Stomach (tissue), 8 donors: ENCODE measurements at regions not wholly inside any gene's neighbourhood (a gene's known extent, or its start where the extent isn't known, plus 50 kb on each side); places are given as distances from the start of the nearest gene placed in this dataset.

Experiments used
- DNase-seq, 2 donors: peaks; one replicate each; pipeline versions ENCODE4 v3.0.0 to v3.0.0-alpha.2; 2013 to 2019
- H3K27ac ChIP-seq, 5 donors: fragments of 200-600 bp in 4 of 5; sonication (generic) in 4 of 5; one replicate each; pipeline ENCODE4 v1.5.1; 2013 to 2019; ENCODE audit warnings: mild to moderate bottlenecking in 1 of 5, moderate library complexity in 1 of 5
- H3K27me3 ChIP-seq, 3 donors: fragments of 200-600 bp; sonication (generic); one replicate each; pipeline ENCODE4 v1.5.1; 2017 to 2019; ENCODE audit warnings: mixed run types in 1 of 3
- H3K36me3 ChIP-seq, 4 donors: fragments of 200-600 bp; sonication (generic); 1 replicate in 3 of 4; 2 replicates in 1 of 4; pipeline ENCODE4 v1.5.1; 2016 to 2019
- H3K4me1 ChIP-seq, 4 donors: fragments of 200-600 bp; sonication (generic); one replicate each; pipeline ENCODE4 v1.5.1; 2016 to 2019
- H3K4me3 ChIP-seq, 4 donors: fragments of 200-600 bp; sonication (generic) in 3 of 4; one replicate each; pipeline ENCODE4 v1.5.1; 2016 to 2019; ENCODE audit warnings: mild to moderate bottlenecking in 1 of 4
- H3K9me3 ChIP-seq, 4 donors: fragments of 200-600 bp; sonication (generic); one replicate each; pipeline ENCODE4 v1.5.1; 2016 to 2019
- EP300 ChIP-seq: sonication (generic); formaldehyde crosslinking; IDR thresholded peaks from one replicate; pipeline ENCODE4 v1.6.1; 2017; ENCODE audit warnings: antibody characterized with exemption
- POLR2A ChIP-seq, 4 donors: fragments of 450-650 bp; IDR thresholded peaks; one replicate each; pipeline ENCODE4 v1.6.1; 2016; ENCODE audit warnings: antibody characterized with exemption in 4 of 4, control low read depth in 2 of 4, mild to moderate bottlenecking in 1 of 4, moderate library complexity in 1 of 4
- POLR2AphosphoS5 ChIP-seq, 3 donors: sonication (generic); formaldehyde crosslinking; IDR thresholded peaks; one replicate each; pipeline ENCODE4 v1.6.1; 2016; ENCODE audit warnings: antibody characterized with exemption in 3 of 3
- WGBS, 5 donors: extraction: QIAGEN DNeasy Blood & Tissue Kit in 3 of 5; methylation state at CpG; one replicate each; pipeline versions ENCODE4 v1.1.5 to v1.1.7; 2013 to 2018; 5-methylcytosine and 5-hydroxymethylcytosine counted together
- intact Hi-C: fragments of 100-400 bp; cut with DNase I; formaldehyde crosslinking; loops from one replicate; pipeline ENCODE4 v1.15.1; 2023; ENCODE audit warnings: low total_unique reads
- TF ChIP-seq, protein P1 (sequence below), 7 experiments: fragments of 450-650 bp in 4 of 7; fragments of 200-600 bp in 3 of 7; sonication (generic) in 3 of 7; IDR thresholded peaks; one replicate each; pipeline ENCODE4 v1.5.1; 2016 to 2019; ENCODE audit warnings: antibody characterized with exemption in 7 of 7, control low read depth in 2 of 7, mild to moderate bottlenecking in 1 of 7
- donor health status: healthy with polysubstance abuse.
- donor health status: Bipolar disorder and iron deficiency.
- donor health status: healthy.

DNA sequence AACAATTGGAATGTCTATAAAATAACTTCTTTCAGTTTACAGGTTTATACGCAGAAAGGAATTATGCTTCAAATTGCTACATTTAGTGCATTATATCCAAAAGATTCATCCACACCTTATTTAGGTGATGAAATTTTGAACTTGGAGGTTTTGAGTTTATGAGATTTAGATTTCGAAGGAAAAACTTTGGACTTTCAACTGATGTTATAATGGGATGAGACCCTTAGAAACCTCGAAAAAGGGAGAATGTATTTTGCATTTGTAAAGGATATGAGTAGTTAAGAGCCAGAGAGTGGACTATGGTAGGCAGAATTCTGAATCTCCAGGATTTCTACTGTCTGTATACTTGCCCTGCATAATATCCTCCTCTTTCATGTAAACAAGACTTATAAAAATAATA, 851.6 kb upstream of the MGAT4C start:
- Histone ChIP-seq H3K27me3 (no peaks in the 10 kb centered on the region), H3K4me1 (no peaks in the 10 kb centered on the region), H3K4me3 (no peak overlapping the region), H3K36me3 (no peaks in the 10 kb centered on the region), H3K9me3 (no peaks in the 10 kb centered on the region), H3K27ac (no peak overlapping the region)
- intact Hi-C loops, result no loop called here
- no peak for DNase-seq
- TF ChIP-seq EP300 (no peak), POLR2AphosphoS5 (IDR thresholded peaks at IDR 0.05) (no peak), POLR2A (IDR thresholded peaks at IDR 0.05) (no peak)
- TF ChIP-seq, protein P1, sequence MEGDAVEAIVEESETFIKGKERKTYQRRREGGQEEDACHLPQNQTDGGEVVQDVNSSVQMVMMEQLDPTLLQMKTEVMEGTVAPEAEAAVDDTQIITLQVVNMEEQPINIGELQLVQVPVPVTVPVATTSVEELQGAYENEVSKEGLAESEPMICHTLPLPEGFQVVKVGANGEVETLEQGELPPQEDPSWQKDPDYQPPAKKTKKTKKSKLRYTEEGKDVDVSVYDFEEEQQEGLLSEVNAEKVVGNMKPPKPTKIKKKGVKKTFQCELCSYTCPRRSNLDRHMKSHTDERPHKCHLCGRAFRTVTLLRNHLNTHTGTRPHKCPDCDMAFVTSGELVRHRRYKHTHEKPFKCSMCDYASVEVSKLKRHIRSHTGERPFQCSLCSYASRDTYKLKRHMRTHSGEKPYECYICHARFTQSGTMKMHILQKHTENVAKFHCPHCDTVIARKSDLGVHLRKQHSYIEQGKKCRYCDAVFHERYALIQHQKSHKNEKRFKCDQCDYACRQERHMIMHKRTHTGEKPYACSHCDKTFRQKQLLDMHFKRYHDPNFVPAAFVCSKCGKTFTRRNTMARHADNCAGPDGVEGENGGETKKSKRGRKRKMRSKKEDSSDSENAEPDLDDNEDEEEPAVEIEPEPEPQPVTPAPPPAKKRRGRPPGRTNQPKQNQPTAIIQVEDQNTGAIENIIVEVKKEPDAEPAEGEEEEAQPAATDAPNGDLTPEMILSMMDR (IDR thresholded peaks at IDR 0.05), result no peak
- WGBS, 5 donors, result 67 to 85% (median 70%) methylated on average over 3 of the region's 3 CpGs

DNA sequence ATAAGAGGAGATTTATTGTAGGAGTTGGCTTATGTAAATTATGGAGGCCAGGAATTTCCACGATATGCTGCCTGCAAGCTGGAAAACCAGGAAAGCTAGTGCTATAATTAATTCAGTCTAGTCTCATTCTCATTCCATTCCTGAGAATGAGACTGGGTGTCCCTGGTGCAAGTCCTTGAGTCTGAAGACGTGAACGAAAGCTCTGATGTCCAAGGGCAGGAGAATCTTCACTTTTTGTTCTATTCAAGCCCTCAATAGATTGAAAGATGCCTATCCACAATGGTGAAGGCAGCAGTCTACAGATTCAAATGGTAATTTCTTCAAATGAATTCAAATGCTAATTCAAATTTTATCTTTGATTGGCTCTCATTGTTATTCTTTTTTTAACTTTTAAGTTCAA, 851.1 kb upstream of the MGAT4C start:
- TF ChIP-seq, protein P1 (IDR thresholded peaks at IDR 0.05), result no peak
- TF ChIP-seq POLR2A (IDR thresholded peaks at IDR 0.05) (no peak), EP300 (no peak), POLR2AphosphoS5 (IDR thresholded peaks at IDR 0.05) (no peak)
- intact Hi-C loops, result no loop called here
- H3K4me1 ChIP-seq, result no peaks in the 10 kb centered on the region
- no peaks in the 10 kb centered on the region for H3K36me3 ChIP-seq
- no peak overlapping the region for H3K27ac ChIP-seq
- H3K9me3 ChIP-seq, result no peaks in the 10 kb centered on the region
- no peaks in the 10 kb centered on the region for H3K27me3 ChIP-seq
- 67 to 81% (median 77%) methylated on average over 3 of the region's 3 CpGs for WGBS, 5 donors
- DNase-seq, result no peak
- H3K4me3 ChIP-seq, result no peak overlapping the region

DNA sequence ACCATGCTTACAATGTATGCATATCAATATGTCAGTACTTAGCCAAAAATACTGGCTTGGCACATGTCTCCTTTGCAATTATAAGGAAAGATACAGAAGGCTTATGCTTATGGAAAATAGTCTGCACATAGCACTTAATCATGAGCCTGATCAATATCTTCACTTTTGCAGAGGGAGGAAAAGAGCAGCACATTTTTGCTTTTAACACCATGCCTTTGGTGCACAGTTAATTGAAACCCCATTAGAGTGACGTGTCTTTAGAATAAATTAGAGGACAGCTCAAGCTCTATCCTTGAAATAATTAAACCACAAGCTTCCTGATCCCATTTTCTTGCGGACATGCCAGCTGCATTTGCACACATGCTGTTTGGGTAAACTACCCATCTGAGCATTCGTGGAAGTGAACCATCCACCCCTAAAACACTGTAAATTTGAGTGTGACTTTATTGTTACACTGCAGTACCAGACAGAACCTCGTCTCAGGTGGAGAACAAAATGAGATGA, 839.9 kb upstream of the MGAT4C start:
- 72 to 79% (median 77%) methylated on average over 4 of the region's 4 CpGs for WGBS, 5 donors
- intact Hi-C loops, result no loop called here
- no peaks in the 10 kb centered on the region for H3K4me1 ChIP-seq

DNA sequence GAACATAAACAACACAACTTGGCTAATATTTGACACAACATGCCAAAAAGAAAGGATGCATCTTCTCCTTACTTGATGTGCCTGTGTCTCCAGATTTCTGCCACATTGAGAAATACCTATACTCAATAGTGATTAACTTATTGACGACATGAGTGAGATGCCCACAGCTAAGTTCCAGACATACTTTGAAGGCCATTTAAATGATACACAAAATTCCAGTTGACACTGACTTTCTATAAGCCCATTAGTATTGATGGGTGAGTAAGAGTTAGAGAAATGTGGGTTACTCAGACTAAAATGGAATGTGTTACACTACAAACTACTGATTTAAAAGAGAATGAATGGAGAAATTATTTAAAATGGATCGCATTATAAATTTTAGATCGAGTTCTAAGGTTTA, 838.2 kb upstream of the MGAT4C start:
- H3K36me3 ChIP-seq, result no peaks in the 10 kb centered on the region
- no peak overlapping the region for H3K27ac ChIP-seq
- WGBS, 5 donors, result 85 to 89% (median 86%) methylated on average over 3 of the region's 3 CpGs
- no peak overlapping the region for H3K4me3 ChIP-seq
- intact Hi-C loops, result no loop called here
- DNase-seq, result no peak
- H3K9me3 ChIP-seq, result peaks cover 0 to 7% (median 0%) of the 10 kb centered on the region in 4 donors
- H3K27me3 ChIP-seq, result no peaks in the 10 kb centered on the region
- no peaks in the 10 kb centered on the region for H3K4me1 ChIP-seq
- TF ChIP-seq POLR2AphosphoS5 (IDR thresholded peaks at IDR 0.05), result no peak
- no peak for TF ChIP-seq EP300
- TF ChIP-seq POLR2A (IDR thresholded peaks at IDR 0.05), result no peak
- TF ChIP-seq, protein P1 (IDR thresholded peaks at IDR 0.05), result no peak

More for the DNA sequence above, 839.9 kb upstream of the MGAT4C start:
- DNase-seq, result no peak
- Histone ChIP-seq H3K4me3 (no peak overlapping the region), H3K9me3 (peaks cover 0 to 7% (median 0%) of the 10 kb centered on the region in 4 donors), H3K27ac (no peak overlapping the region), H3K36me3 (no peaks in the 10 kb centered on the region), H3K27me3 (no peaks in the 10 kb centered on the region)
- no peak for TF ChIP-seq POLR2A (IDR thresholded peaks at IDR 0.05)
- TF ChIP-seq EP300, result no peak
- TF ChIP-seq, protein P1 (IDR thresholded peaks at IDR 0.05), result no peak
- TF ChIP-seq POLR2AphosphoS5 (IDR thresholded peaks at IDR 0.05), result no peak
